GM19463 (cell line): ENCODE measurements at regions not wholly inside any gene's neighbourhood (a gene's known extent, or its start where the extent isn't known, plus 50 kb on each side); places are given as distances from the start of the nearest gene placed in this dataset.

Experiments used
- ATAC-seq: cut with Tn5 transposase; IDR thresholded peaks from one replicate; pipeline ENCODE4 v1.9.1; 2021; ENCODE audit warnings: mild to moderate bottlenecking, moderate library complexity; ENCODE audit not compliant: unreplicated experiment

- ATAC-seq: no peak
These were observed 121.8 kb downstream of the BBS10 start for GRCh38 chr12:76226397-76226796.

- ATAC-seq: no peak
These were observed 124.3 kb downstream of the BBS10 start for GRCh38 chr12:76223869-76224268.

GRCh38 chr12:76220980-76221379 is 127.2 kb downstream of the BBS10 start:
- ATAC-seq: no peak

- no peak for ATAC-seq
These were observed 128.4 kb downstream of the BBS10 start for GRCh38 chr12:76219806-76220205.

GRCh38 chr12:76216585-76217472 is 131.4 kb downstream of the BBS10 start:
- no peak for ATAC-seq

GRCh38 chr12:76208129-76208528 is 123.6 kb upstream of the NAP1L1 start:
- ATAC-seq: no peak

GRCh38 chr12:76206677-76207072 is 122.2 kb upstream of the NAP1L1 start:
- ATAC-seq: no peak

GRCh38 chr12:76206039-76206676 is 121.7 kb upstream of the NAP1L1 start:
- ATAC-seq: no peak

GRCh38 chr12:76202621-76203020 is 118.1 kb upstream of the NAP1L1 start:
- no peak for ATAC-seq

- ATAC-seq: no peak
These were observed 117.3 kb upstream of the NAP1L1 start for GRCh38 chr12:76201758-76202157.

- ATAC-seq: no peak
These were observed 116.8 kb upstream of the NAP1L1 start for GRCh38 chr12:76201316-76201715.

- no peak for ATAC-seq
These were observed 115.3 kb upstream of the NAP1L1 start for GRCh38 chr12:76199808-76200207.

- ATAC-seq: no peak
These were observed 114.4 kb upstream of the NAP1L1 start for GRCh38 chr12:76198839-76199238.

GRCh38 chr12:76197283-76197682 is 112.8 kb upstream of the NAP1L1 start:
- ATAC-seq: no peak

GRCh38 chr12:76195920-76196319 is 111.4 kb upstream of the NAP1L1 start:
- no peak for ATAC-seq

GRCh38 chr12:76194724-76195123 is 110.2 kb upstream of the NAP1L1 start:
- ATAC-seq: no peak

GRCh38 chr12:76193961-76194360 is 109.5 kb upstream of the NAP1L1 start:
- no peak for ATAC-seq

GRCh38 chr12:76192416-76192815 is 107.9 kb upstream of the NAP1L1 start:
- no peak for ATAC-seq

- ATAC-seq: no peak
These were observed 105.8 kb upstream of the NAP1L1 start for GRCh38 chr12:76190299-76190698.

- ATAC-seq: no peak
These were observed 105.4 kb upstream of the NAP1L1 start for GRCh38 chr12:76189851-76190250.

GRCh38 chr12:76187177-76187576 is 102.7 kb upstream of the NAP1L1 start:
- ATAC-seq: no peak

- no peak for ATAC-seq
These were observed 101.8 kb upstream of the NAP1L1 start for GRCh38 chr12:76186131-76186906.
